ENCODE measurements at regions not wholly inside any gene's neighbourhood (a gene's known extent, or its start where the extent isn't known, plus 50 kb on each side); places are given as distances from the start of the nearest gene placed in this dataset.

DNA sequence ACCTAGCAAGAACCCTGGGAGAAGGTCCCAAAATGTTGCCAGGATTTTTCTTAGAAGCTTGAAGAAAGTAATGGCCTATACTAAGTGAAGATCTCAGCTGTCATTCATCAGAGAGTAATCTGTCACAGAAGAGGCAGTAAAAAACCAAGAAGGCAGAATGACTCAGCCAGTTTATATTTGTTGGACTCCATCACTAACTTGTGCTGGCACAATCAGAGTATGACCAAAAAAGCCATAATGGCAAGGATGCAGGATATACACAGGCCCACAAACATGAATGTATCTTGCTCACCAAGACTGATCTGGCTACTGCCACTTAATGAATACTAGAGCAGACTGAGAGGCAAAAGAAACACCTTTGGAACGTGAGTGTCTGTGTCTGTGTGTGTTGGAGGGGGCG, 104.0 kb upstream of the POU5F2 start:
- peaks cover 0 to 2% (median 0%) of the 10 kb centered on the region in 3 donors for H3K4me1 Mint-ChIP-seq
- no peak overlapping the region for H3K4me3 Mint-ChIP-seq
- peaks cover 20% of the 10 kb centered on the region for H3K36me3 Mint-ChIP-seq
- H3K9me3 Mint-ChIP-seq = peaks cover 3 to 18% (median 6%) of the 10 kb centered on the region in 3 donors
- no peak overlapping the region for H3K27ac Mint-ChIP-seq
- no peaks in the 10 kb centered on the region for H3K27me3 Mint-ChIP-seq

DNA sequence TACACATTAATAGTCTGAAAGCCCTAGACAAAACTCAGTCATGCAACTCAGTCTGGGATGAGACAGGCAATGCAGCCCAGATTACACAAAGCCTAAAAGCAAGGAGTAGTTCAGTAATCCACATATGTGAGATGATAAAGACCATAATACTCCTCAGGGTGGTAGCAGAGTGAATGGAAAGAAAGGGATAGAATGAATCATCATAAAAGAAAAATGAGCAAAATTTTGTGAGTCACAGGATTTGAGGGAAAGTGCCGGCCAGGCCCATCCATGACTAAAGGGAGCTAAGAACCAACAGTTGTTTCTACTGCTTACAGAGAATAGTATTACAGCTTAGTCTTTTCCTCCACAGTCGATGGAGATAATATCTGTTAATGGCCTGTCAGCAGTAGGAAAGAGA, 90.0 kb upstream of the POU5F2 start:
- Mint-ChIP-seq H3K27ac (no peak overlapping the region), H3K9me3 (peaks cover 0 to 11% (median 8%) of the 10 kb centered on the region in 3 donors), H3K36me3 (peaks cover 10% of the 10 kb centered on the region), H3K4me3 (no peak overlapping the region), H3K27me3 (no peaks in the 10 kb centered on the region), H3K4me1 (no peaks in the 10 kb centered on the region)

DNA sequence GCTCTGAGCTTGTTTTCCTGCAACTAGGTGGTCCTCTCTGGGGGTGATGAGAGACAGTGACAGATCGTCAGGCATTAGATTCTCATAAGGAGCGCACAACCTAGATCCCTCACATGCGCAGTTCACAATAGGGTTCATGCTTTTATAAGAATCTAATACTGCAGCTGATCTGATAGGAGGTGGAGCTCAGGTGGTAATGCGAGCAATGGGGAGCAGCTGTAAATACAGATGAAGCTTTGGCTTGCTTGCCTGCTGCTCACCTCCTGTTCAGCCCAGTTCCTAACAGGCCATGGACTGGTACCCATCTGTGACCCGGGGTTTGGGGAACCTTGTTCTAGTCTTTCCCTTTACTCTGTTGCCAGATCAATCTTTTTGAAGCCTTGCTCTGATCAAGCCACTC, 89.5 kb upstream of the POU5F2 start:
- H3K4me3 Mint-ChIP-seq = no peak overlapping the region
- no peak overlapping the region for H3K27ac Mint-ChIP-seq
- peaks cover 0 to 11% (median 9%) of the 10 kb centered on the region in 3 donors for H3K9me3 Mint-ChIP-seq
- no peaks in the 10 kb centered on the region for H3K27me3 Mint-ChIP-seq
- no peaks in the 10 kb centered on the region for H3K4me1 Mint-ChIP-seq
- peaks cover 10% of the 10 kb centered on the region for H3K36me3 Mint-ChIP-seq

DNA sequence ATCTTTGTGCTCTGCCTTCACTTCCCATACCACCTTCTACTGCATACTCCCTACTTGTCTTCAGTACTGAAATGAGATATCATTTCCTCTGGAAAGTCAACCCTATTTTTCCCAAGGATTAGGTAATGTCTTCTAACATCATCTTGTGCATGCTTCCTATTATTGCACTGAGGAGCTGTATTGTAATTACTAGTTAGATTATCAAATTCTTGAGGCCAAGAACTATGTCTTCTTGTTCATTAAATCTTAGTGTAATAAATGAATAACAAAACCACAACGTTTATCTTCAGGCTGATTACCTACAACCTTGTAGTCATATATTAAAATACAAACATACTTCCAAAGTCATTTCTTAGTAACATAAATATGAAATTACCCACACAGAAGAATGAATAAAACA, 87.9 kb upstream of the POU5F2 start:
- Mint-ChIP-seq H3K36me3 (peaks cover 18% of the 10 kb centered on the region), H3K27ac (no peak overlapping the region), H3K9me3 (peaks cover 0 to 18% (median 9%) of the 10 kb centered on the region in 3 donors), H3K4me3 (no peak overlapping the region), H3K4me1 (no peaks in the 10 kb centered on the region), H3K27me3 (no peaks in the 10 kb centered on the region)

DNA sequence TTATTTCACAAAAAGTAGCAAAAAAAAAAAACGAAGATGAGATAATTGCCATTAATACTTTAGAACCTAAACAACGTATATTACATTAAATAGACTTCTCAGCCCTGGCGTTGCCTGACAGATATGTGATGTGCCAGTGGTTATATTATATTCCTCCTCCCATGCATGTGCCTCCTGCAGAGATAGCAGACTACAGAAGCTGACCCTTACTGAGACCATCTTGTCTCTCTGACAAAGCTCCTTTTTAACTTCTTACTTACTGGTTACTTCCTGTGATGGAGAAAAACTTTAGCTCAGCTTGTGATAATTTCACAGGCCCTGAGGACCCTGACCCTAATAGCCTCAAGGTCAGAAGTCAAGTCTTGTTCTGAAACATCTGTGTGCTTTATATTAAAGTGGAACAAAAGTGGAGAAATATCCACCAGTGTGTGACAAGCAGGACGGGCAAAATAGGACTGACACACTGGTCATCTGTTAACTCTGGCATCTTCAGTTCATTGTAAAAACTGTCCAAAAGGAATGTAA, 80.6 kb upstream of the POU5F2 start:
- Mint-ChIP-seq H3K4me1 (no peaks in the 10 kb centered on the region), H3K4me3 (no peak overlapping the region), H3K36me3 (peaks cover 23% of the 10 kb centered on the region), H3K9me3 (peaks cover 2 to 11% (median 3%) of the 10 kb centered on the region in 3 donors), H3K27me3 (no peaks in the 10 kb centered on the region), H3K27ac (no peak overlapping the region)

DNA sequence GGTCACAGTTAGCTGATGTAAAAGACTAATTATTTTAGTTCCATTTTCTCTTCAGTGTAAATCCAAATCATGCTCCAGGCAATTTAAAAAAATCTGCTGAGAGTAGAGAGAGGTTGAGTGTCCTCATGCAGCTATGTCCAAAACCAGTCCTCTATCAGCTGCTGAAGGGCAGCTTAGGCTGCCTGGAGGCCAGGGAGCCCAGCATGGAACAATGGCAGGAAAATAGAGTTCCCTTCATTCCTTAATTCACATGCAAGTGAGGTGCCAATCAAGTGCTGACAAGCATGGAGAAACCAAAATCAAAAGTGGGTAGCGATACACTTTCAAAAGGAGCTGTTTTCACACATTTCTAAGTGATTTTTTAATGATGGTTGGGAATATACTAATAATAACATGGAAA, 78.3 kb upstream of the POU5F2 start:
- H3K36me3 Mint-ChIP-seq = peaks cover 22% of the 10 kb centered on the region
- no peaks in the 10 kb centered on the region for H3K27me3 Mint-ChIP-seq
- H3K4me1 Mint-ChIP-seq = no peaks in the 10 kb centered on the region
- H3K27ac Mint-ChIP-seq = peak overlapping the region in 1 of 3 donors; percentile 39
- peaks cover 1 to 3% (median 2%) of the 10 kb centered on the region in 3 donors for H3K9me3 Mint-ChIP-seq
- no peak overlapping the region for H3K4me3 Mint-ChIP-seq

DNA sequence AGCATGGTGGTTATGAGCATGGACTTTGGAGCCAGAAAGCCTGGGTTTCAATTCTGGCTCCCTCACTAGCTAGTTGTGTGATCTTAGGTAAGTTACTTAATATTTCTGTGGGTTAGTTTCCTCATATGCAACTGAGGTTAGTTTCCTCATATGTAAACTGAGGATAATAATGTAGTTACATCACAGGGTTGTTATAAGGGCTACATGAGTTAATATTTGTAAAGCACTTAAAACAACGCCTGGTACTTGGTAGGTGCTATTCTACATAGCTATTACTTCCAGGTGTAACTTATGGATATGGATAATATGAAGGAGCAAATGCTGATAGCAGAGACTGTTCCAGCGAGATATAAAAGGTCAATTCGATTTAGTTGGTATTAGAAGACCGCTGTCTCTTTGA, 69.4 kb upstream of the POU5F2 start:
- no peaks in the 10 kb centered on the region for H3K27me3 Mint-ChIP-seq
- peaks cover 0 to 1% (median 0%) of the 10 kb centered on the region in 3 donors for H3K9me3 Mint-ChIP-seq
- no peaks in the 10 kb centered on the region for H3K4me1 Mint-ChIP-seq
- H3K27ac Mint-ChIP-seq = no peak overlapping the region
- peaks cover 21% of the 10 kb centered on the region for H3K36me3 Mint-ChIP-seq
- no peak overlapping the region for H3K4me3 Mint-ChIP-seq

DNA sequence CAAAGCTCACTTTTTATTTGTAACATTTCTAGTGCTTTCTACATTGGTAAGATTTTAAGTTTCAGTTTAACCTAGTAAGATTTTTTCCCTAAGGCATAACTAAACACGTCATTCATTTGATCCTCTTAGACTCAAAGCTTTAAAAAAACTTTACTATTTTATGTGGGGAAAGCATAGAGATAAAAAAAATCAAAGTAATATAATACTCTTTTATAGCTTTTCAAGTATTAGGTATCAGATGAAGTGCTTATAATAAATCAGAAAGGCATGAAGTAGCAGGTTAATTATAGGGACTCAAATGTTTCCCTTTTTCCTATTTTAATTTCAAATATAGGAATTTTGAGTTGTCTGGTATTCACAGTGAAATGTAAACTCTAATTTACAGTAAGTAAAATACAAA, 68.0 kb upstream of the POU5F2 start:
- Mint-ChIP-seq H3K4me1 (no peaks in the 10 kb centered on the region), H3K4me3 (no peak overlapping the region), H3K9me3 (peaks cover 0 to 1% (median 0%) of the 10 kb centered on the region in 3 donors), H3K27ac (no peak overlapping the region), H3K27me3 (no peaks in the 10 kb centered on the region), H3K36me3 (peaks cover 18% of the 10 kb centered on the region)

DNA sequence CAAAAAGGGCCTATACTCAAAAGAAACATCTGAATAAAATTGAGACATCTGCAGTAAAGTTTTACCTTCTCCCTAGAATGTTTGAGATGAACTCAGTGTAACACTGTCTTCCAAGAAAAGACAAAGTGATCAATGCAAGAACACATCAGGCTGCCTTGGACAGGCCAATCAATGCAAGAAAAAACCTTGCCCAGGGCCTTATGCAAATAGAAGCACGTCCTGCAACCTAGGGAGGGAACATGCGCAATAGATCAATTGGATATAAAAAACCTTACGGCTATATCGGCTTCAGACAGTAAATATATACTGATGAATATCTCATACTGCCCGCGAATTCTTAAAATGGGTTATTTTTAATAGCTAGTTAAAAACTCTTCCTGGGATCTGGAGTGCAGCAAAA, 66.4 kb upstream of the POU5F2 start:
- H3K27me3 Mint-ChIP-seq = no peaks in the 10 kb centered on the region
- H3K36me3 Mint-ChIP-seq = peaks cover 8% of the 10 kb centered on the region
- H3K4me1 Mint-ChIP-seq = no peaks in the 10 kb centered on the region
- no peaks in the 10 kb centered on the region for H3K9me3 Mint-ChIP-seq
- H3K27ac Mint-ChIP-seq = no peak overlapping the region
- no peak overlapping the region for H3K4me3 Mint-ChIP-seq

GRCh38 chr5:93805616-93806379, 64.4 kb upstream of the POU5F2 start:
- no peak overlapping the region for H3K27ac Mint-ChIP-seq
- H3K36me3 Mint-ChIP-seq = peaks cover 3% of the 10 kb centered on the region
- H3K4me1 Mint-ChIP-seq = peaks cover 0 to 1% (median 0%) of the 10 kb centered on the region in 3 donors
- H3K9me3 Mint-ChIP-seq = no peaks in the 10 kb centered on the region
- H3K27me3 Mint-ChIP-seq = no peaks in the 10 kb centered on the region
- no peak overlapping the region for H3K4me3 Mint-ChIP-seq

- H3K9me3 Mint-ChIP-seq = no peaks in the 10 kb centered on the region
- H3K4me3 Mint-ChIP-seq = no peak overlapping the region
- H3K27ac Mint-ChIP-seq = peak overlapping the region in 1 of 3 donors; percentile 22
- H3K4me1 Mint-ChIP-seq = peaks cover 0 to 1% (median 0%) of the 10 kb centered on the region in 3 donors
- H3K27me3 Mint-ChIP-seq = no peaks in the 10 kb centered on the region
- H3K36me3 Mint-ChIP-seq = peaks cover 10% of the 10 kb centered on the region
Measured at GRCh38 chr5:93800988-93801811, 59.8 kb upstream of the POU5F2 start.

DNA sequence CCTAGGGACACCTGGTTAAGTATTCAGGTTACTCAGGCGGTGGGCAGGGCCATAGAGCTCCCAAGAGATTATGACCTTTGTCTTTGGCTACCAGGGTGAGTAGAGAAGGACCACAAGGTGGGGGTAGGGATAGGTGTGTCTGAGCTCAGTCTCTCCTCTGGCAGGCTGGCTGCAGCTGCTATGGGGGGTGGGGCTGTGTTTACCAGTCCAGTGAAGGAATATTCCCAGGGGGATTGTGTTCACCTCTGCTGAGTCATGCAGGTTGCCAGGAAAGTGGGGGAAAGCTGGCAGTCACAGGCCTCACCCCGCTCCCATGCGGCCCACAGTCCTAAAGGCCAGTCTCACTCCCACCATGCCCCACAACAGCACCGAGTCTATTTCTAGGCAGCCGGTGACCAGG, 53.6 kb upstream of the POU5F2 start:
- H3K27ac Mint-ChIP-seq = no peak overlapping the region
- no peak overlapping the region for H3K4me3 Mint-ChIP-seq
- H3K27me3 Mint-ChIP-seq = no peaks in the 10 kb centered on the region
- peaks cover 0 to 1% (median 0%) of the 10 kb centered on the region in 3 donors for H3K4me1 Mint-ChIP-seq
- peaks cover 0 to 1% (median 0%) of the 10 kb centered on the region in 3 donors for H3K9me3 Mint-ChIP-seq
- H3K36me3 Mint-ChIP-seq = peaks cover 13% of the 10 kb centered on the region

GRCh38 chr5:93793159-93793781, 51.9 kb upstream of the POU5F2 start:
- Mint-ChIP-seq H3K36me3 (peaks cover 12% of the 10 kb centered on the region), H3K27ac (no peak overlapping the region), H3K27me3 (no peaks in the 10 kb centered on the region), H3K9me3 (peaks cover 0 to 1% (median 0%) of the 10 kb centered on the region in 3 donors), H3K4me3 (no peak overlapping the region), H3K4me1 (peaks cover 0 to 1% (median 0%) of the 10 kb centered on the region in 3 donors)

GRCh38 chr5:93791518-93791972, 50.1 kb upstream of the POU5F2 start:
- peaks cover 0 to 1% (median 0%) of the 10 kb centered on the region in 3 donors for H3K4me1 Mint-ChIP-seq
- H3K27ac Mint-ChIP-seq = no peak overlapping the region
- H3K4me3 Mint-ChIP-seq = no peak overlapping the region
- peaks cover 7% of the 10 kb centered on the region for H3K36me3 Mint-ChIP-seq
- H3K9me3 Mint-ChIP-seq = peaks cover 0 to 1% (median 0%) of the 10 kb centered on the region in 3 donors
- H3K27me3 Mint-ChIP-seq = no peaks in the 10 kb centered on the region

Measured in IgD-negative memory B cell (primary cell).